ENCODE measurements at regions not wholly inside any gene's neighbourhood (a gene's known extent, or its start where the extent isn't known, plus 50 kb on each side); places are given as distances from the start of the nearest gene placed in this dataset.
"Not testable (repeated sequence)": the region's sequence is repeated elsewhere in the genome, so short reads cannot be mapped to it uniquely, and the experiment has no call there.

GRCh38 chr1:149349448-149349847 lies 125.4 kb upstream of the NBPF19 start:
- TF ChIP-seq CTCF, POLR2A (IDR thresholded peaks at IDR 0.05): not testable (repeated sequence)
